GM12874 (cell line): ENCODE measurements at regions not wholly inside any gene's neighbourhood (a gene's known extent, or its start where the extent isn't known, plus 50 kb on each side); places are given as distances from the start of the nearest gene placed in this dataset.

Experiments
- TF ChIP-seq, protein P1 (sequence below): IDR thresholded peaks from 2 replicates; pipeline ENCODE4 v1.5.1; 2011; ENCODE audit warnings: low read depth, mild to moderate bottlenecking, control low read depth, low read length, moderate library complexity; ENCODE audit not compliant: insufficient read depth

DNA sequence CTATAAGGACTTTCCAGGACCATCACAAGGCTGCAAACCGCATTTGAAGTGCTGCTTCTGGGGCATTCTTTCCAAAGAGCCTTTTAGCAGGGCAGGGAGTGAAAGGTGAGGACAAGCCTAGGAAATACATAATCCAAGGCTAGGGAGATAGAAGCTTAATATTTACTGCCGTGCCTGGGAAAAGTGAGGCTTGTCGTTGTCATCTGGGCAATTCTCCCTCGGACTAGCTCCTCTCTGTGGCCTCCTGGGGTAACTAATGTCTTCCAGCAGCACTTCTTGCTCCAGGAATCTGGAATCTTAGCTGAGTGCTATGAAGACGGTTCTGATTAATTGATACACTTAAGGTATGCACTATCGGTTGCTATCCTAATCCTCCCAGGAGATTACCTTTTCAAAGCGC, 69.3 kb upstream of the ATL2 start:
- TF ChIP-seq, protein P1, sequence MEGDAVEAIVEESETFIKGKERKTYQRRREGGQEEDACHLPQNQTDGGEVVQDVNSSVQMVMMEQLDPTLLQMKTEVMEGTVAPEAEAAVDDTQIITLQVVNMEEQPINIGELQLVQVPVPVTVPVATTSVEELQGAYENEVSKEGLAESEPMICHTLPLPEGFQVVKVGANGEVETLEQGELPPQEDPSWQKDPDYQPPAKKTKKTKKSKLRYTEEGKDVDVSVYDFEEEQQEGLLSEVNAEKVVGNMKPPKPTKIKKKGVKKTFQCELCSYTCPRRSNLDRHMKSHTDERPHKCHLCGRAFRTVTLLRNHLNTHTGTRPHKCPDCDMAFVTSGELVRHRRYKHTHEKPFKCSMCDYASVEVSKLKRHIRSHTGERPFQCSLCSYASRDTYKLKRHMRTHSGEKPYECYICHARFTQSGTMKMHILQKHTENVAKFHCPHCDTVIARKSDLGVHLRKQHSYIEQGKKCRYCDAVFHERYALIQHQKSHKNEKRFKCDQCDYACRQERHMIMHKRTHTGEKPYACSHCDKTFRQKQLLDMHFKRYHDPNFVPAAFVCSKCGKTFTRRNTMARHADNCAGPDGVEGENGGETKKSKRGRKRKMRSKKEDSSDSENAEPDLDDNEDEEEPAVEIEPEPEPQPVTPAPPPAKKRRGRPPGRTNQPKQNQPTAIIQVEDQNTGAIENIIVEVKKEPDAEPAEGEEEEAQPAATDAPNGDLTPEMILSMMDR: no peak

DNA sequence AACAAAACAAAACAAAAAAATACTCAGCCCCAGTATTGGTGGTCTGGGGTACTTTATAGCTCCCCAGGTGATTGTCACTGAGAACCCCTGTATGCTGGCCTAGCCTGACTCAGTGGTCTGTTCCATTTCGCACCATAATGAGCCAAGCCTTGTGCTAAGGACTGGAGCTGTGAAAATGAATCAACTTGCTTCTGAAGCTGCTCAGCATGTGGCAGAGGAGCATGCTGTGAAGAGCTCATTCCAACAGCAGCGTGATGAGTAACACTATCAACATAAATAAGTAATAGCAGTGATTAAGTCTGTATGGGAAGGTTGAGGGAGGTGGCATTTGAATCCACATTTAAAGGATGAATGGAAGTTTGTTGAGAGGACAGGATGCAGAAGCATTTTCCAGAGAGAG, 67.2 kb upstream of the ATL2 start:
- TF ChIP-seq, protein P1: no peak

DNA sequence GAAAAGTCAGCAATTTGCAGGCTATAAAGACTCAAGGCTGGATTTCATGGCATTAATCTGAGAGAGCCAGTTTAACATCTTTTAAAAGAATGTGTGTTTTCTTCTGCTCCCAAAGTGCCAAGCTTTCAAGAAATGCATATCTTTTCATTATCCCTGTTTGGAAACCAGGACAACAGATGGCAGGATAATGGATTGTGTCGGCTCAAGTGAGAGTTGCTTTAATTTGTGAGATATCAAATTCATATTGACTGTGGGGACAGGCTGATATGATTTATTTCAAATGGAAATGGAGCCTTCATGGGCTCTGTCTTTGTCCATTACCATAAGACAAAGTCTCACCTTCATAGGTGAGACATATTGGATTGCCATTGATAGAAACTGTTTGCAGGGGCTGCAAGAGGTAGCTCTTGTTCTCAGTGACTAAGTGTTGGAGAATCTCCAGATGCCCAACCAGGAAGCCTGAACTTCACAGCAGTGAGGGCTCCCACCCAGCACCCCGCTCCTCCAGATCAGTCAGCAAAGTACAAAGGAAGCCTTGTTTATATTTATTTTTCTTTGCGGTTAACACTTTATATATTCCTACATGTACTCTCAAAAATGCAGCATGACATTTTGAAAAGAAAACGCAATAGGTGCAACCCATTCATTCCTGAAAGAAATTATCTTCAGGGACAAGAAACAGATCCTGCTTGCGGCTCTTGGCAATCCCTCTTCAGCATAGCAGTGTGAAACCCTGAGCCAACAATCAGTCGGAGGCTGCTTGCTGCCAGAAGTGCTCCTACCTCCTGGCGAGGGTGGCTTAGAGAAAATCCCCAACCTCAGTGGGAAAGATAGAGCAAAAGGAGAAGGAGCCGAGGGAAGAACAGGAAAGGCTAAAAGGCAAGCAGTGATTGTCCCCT, 65.8 kb upstream of the ATL2 start:
- TF ChIP-seq, protein P1: no peak

DNA sequence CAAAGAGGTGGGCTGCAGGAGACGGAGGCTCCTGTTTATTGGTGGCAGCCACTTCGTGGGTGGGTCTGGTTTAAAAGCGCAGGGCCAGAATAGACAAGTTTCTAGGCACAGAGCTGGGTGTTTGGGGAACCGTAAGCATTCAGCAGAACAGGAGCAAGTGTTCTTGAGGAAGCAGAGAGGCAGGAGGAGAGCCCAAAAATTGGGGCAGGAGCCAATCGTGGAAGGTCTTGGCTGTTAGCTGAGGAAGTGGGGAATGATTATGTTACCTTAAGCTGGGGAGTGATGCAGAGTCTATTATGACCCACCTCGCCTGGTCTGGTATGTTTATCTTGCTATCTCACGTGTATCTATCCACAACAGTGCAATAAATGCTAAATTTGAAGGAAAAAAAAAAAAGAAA, 64.3 kb upstream of the ATL2 start:
- TF ChIP-seq, protein P1: no peak

DNA sequence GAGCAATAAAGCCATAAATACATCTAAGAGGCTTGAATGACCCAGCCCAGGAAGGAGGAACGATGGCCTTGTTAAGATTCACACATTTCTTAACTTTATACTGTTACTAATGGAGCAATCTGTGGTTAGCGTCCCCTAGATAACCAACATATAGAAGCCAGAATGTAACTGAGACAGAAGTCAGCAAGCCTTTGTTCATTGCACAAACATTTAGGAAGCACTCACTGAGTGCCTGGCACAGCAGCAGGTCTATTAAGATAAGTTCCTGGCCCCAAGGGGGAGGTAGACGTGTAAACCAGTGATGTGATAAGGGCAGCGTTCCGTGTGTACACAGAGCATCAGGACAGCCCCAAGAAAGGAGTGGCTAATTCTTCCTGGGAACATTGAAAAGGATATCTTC, 63.6 kb upstream of the ATL2 start:
- TF ChIP-seq, protein P1: no peak

DNA sequence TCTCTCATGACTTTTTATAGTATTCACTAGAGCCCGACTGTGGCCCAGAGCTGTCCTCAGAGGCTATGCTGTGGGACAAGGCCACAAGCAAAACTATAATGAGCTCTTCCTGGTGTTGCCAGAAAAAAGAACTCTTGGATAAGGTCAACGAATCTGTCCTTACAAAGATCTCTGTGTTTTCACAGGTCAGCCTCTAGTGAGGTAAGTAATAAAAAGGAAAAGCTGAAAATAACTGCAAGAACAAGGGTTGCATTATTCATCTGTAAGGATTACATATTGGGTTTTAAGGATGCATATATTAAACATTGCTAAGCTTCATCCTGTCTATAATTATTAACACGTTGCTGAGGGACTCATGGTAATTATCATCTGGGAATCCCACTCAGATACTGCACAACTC, 62.8 kb upstream of the ATL2 start:
- TF ChIP-seq, protein P1: no peak

DNA sequence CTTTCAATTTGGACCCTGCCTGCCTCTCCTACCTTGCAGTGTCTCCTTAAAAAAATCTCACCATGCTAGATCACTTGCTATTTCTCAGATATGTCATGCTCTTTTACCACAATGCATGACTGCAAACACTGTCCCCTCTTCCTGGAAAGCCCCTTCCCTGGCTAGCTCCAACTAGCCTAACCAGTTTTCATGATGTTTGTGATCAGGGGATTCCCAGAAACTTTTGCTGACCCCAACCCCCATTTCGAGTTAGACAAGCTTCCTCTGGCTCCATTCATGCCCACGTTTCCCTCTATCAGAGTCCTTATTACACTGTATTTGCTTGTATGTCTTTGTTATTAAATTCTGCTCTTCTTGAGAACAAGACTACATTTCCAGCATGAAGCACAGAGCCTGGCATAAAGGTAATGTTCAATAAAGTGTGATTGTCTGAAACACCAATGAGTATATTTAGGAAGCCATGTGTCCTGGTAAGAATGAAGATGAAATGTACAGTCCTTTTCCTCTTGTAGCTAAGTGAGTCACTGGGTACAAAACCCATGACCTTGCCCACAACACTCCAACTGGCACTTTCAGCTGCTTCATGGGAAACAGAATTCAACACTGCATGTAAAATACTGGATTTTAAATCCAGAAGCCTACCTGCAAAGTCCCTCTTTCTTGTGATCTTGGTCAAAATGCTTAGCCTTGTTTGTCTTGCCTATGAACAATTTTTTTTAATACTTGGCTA, 62.0 kb upstream of the ATL2 start:
- TF ChIP-seq, protein P1: no peak
